ENCODE measurements at regions not wholly inside any gene's neighbourhood (a gene's known extent, or its start where the extent isn't known, plus 50 kb on each side); places are given as distances from the start of the nearest gene placed in this dataset.

- no peak for ATAC-seq
- Mint-ChIP-seq H3K27ac (no peak overlapping the region), H3K4me3 (no peak overlapping the region), H3K4me1 (no peaks in the 10 kb centered on the region), H3K9me3 (peaks cover 18% of the 10 kb centered on the region), H3K36me3 (no peaks in the 10 kb centered on the region)
- DNase-seq (ENCODE audit: low spot score in 2 of 2) = no peak
Measured at GRCh38 chr5:3373391-3373790, 222.2 kb upstream of the IRX1 start.

- H3K4me1 Mint-ChIP-seq = no peaks in the 10 kb centered on the region
- DNase-seq (ENCODE audit: low spot score in 2 of 2) (no peak), ATAC-seq (no peak)
- no peak overlapping the region for H3K4me3 Mint-ChIP-seq
- peaks cover 15% of the 10 kb centered on the region for H3K9me3 Mint-ChIP-seq
- H3K36me3 Mint-ChIP-seq = no peaks in the 10 kb centered on the region
- no peak overlapping the region for H3K27ac Mint-ChIP-seq
Measured at GRCh38 chr5:3372289-3372688, 223.3 kb upstream of the IRX1 start.

DNA sequence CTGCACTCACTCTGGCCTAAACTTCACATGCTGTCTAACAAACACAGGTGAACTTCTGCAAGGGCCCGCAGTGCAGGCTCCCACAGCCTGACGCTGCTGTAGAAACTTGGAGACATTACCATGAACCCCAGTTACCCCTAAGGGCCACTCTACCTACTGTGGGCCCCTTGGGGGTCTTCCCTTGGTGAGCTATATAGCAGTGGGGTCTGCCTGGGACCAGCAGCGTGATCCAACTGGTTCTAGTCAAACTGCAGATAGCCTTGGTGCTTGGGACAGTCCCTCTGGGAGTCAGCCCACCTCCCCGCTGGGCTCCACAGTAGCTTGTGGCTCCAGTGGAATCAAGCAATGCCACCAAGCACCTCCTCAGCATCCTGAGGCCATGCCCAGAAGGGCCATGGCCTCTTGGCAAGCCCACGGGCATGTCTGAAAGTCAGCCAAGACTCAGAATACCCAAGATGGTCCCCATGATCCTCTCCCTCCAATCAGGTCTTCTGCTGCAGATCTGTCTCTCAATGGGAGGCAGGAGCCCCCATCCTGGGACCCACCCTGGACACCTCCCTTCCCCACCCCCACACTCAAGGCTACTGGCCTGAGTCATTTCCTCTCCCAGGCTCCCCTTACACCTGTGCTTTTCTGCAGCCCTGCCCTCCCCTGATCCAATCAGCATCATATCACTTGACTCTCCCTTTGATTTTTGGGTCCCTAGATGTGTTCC lies 230.0 kb upstream of the IRX1 start:
- H3K9me3 Mint-ChIP-seq = peaks cover 22% of the 10 kb centered on the region
- no peaks in the 10 kb centered on the region for H3K36me3 Mint-ChIP-seq
- H3K27ac Mint-ChIP-seq = no peak overlapping the region
- DNase-seq (ENCODE audit: low spot score in 2 of 2) = no peak
- ATAC-seq = no peak
- H3K4me3 Mint-ChIP-seq = no peak overlapping the region
- H3K4me1 Mint-ChIP-seq = no peaks in the 10 kb centered on the region

- no peak for ATAC-seq
- no peaks in the 10 kb centered on the region for H3K4me1 Mint-ChIP-seq
- no peak overlapping the region for H3K27ac Mint-ChIP-seq
- peaks cover 22% of the 10 kb centered on the region for H3K9me3 Mint-ChIP-seq
- no peak for DNase-seq (ENCODE audit: low spot score in 2 of 2)
- H3K4me3 Mint-ChIP-seq = no peak overlapping the region
- no peaks in the 10 kb centered on the region for H3K36me3 Mint-ChIP-seq
Measured at GRCh38 chr5:3364941-3365340, 230.7 kb upstream of the IRX1 start.

DNA sequence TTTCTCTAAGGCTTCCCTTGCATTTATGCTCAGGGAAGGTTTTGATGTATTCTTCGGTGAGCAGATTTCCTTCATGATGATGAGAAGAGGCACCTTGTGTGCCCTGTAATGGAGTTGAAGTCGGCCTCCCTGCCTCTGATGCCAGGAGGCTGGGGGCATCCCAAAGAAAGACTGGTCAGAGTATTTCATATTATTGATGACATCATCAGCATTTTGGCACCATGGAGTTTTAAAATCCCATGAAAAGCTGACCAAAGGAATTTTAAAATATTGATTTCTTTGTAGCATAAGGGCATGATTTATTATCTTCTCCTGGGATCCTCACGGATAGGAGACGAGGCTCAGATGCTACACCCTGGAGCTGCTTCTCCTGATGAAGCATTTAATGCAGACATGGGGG lies 231.2 kb upstream of the IRX1 start:
- Mint-ChIP-seq H3K27ac (no peak overlapping the region), H3K36me3 (no peaks in the 10 kb centered on the region), H3K4me3 (no peak overlapping the region), H3K9me3 (peaks cover 22% of the 10 kb centered on the region), H3K4me1 (no peaks in the 10 kb centered on the region)
- ATAC-seq (no peak), DNase-seq (ENCODE audit: low spot score in 2 of 2) (no peak)

GRCh38 chr5:3362606-3362910 lies 233.1 kb upstream of the IRX1 start:
- Mint-ChIP-seq H3K4me1 (no peaks in the 10 kb centered on the region), H3K36me3 (no peaks in the 10 kb centered on the region), H3K4me3 (no peak overlapping the region), H3K27ac (no peak overlapping the region), H3K9me3 (peaks cover 22% of the 10 kb centered on the region)
- DNase-seq (ENCODE audit: low spot score in 2 of 2) (no peak), ATAC-seq (no peak)

DNA sequence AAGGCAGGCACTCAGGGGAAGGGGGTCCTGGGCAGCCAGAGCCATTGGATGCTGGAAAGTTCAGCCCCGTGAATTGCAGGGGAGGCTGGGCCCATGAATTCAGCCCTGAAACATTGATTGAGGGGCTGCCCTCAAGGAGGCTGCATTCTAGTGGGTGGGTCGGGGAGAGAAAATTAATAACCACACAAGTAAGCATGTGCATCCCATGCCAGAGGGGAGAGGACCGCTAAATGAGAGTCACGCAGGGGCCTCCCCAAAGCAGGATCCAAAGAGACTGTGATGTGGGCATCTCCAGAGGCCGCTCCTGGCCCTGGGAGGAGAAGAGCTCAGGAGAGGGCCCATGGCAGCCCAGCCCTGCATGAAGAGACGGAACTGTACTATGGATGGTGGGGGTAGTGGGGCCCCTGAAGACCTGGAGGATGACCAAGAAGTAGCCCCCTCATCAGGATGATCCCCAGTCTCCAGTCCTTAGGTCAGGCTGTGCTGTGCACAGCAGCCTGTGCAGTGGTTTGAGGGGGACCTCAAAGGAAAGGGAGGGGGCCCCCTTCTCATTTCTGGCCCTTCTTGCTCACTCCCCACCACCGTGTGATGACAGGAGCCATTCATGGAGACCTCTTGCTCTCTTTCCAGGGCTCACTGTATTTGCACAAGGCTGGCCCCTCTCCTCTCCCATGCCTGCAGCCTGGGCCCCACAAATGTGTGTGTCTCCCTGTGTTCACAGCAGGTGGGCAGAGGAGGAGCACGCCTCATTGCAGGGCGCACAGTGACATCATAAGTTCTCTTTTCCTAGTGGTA lies 233.6 kb upstream of the IRX1 start:
- H3K9me3 Mint-ChIP-seq = peaks cover 22% of the 10 kb centered on the region
- no peaks in the 10 kb centered on the region for H3K36me3 Mint-ChIP-seq
- no peak for ATAC-seq
- no peak overlapping the region for H3K27ac Mint-ChIP-seq
- no peaks in the 10 kb centered on the region for H3K4me1 Mint-ChIP-seq
- DNase-seq (ENCODE audit: low spot score in 2 of 2) = no peak
- no peak overlapping the region for H3K4me3 Mint-ChIP-seq

- no peak for ATAC-seq
- H3K9me3 Mint-ChIP-seq = peaks cover 16% of the 10 kb centered on the region
- no peaks in the 10 kb centered on the region for H3K36me3 Mint-ChIP-seq
- H3K27ac Mint-ChIP-seq = no peak overlapping the region
- DNase-seq (ENCODE audit: low spot score in 2 of 2) = no peak
- no peak overlapping the region for H3K4me3 Mint-ChIP-seq
- H3K4me1 Mint-ChIP-seq = no peaks in the 10 kb centered on the region
Measured at GRCh38 chr5:3359642-3360041, 236.0 kb upstream of the IRX1 start.

DNA sequence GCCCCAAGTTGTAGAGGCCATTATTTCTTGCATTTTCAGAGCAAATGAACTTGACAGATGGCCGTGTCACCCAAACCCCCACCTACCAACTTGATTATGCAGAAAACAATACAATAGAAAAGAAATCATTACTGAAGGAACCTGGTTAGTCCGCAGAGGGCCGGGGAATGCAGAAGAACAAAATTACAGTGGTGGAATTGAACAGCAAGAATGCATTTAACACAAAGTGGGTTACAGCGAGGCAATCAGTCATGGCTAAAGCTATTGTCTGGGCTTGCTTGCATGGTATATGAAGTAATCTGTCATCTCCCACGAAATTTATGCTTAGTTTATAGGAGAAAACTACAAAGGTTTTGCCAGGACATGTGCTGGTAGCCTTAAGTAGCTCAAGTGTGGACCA lies 238.3 kb upstream of the IRX1 start:
- H3K36me3 Mint-ChIP-seq = no peaks in the 10 kb centered on the region
- no peak overlapping the region for H3K4me3 Mint-ChIP-seq
- no peak overlapping the region for H3K27ac Mint-ChIP-seq
- DNase-seq (ENCODE audit: low spot score in 2 of 2) (no peak), ATAC-seq (no peak)
- H3K4me1 Mint-ChIP-seq = no peaks in the 10 kb centered on the region
- peaks cover 14% of the 10 kb centered on the region for H3K9me3 Mint-ChIP-seq

DNA sequence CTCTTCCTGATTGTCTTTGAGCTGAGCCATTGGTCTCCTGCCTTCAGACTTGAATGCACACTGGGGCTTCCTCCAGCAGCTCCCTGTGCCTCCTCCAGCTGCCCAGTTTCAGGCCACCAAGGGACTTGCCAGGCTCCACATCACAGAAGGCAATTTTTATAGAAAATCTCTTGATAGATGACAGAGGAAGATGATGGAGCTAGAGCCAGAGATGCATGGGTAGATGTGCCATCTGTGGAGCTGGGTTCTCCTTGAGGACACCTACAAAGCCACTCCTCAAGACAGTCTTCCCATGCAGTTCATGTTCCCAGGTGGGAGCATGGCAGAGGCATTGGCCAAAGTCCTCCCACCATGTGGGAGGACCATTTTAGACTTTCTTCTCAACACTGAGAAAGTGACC lies 239.6 kb upstream of the IRX1 start:
- Mint-ChIP-seq H3K4me3 (no peak overlapping the region), H3K9me3 (peaks cover 13% of the 10 kb centered on the region), H3K36me3 (no peaks in the 10 kb centered on the region), H3K27ac (no peak overlapping the region), H3K4me1 (no peaks in the 10 kb centered on the region)
- no peak for ATAC-seq
- DNase-seq (ENCODE audit: low spot score in 2 of 2) = no peak

DNA sequence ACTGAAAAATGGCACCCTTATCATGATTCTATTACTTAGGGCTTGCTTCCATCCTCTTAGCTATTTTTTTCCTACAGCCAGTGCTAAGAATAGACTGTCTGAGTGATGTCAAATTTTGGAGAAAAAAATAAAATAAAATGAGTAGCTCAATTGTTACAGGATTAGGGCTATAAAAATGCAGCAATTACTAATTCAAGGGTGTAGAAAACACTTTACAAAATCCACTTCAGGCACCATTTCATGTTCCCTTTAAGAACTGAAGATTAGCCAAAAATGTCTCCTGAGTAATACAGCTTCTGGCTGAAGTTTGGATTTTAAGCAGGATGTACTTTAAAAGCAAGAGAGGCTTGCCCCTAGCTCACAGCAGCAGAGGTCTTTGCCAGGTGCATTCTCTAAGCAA lies 240.5 kb upstream of the IRX1 start:
- no peak for DNase-seq (ENCODE audit: low spot score in 2 of 2)
- Mint-ChIP-seq H3K4me1 (no peaks in the 10 kb centered on the region), H3K9me3 (peaks cover 13% of the 10 kb centered on the region), H3K27ac (no peak overlapping the region), H3K36me3 (no peaks in the 10 kb centered on the region), H3K4me3 (no peak overlapping the region)
- no peak for ATAC-seq

GRCh38 chr5:3354606-3355005 lies 241.0 kb upstream of the IRX1 start:
- Mint-ChIP-seq H3K4me1 (no peaks in the 10 kb centered on the region), H3K27ac (no peak overlapping the region), H3K36me3 (no peaks in the 10 kb centered on the region), H3K4me3 (no peak overlapping the region), H3K9me3 (peaks cover 17% of the 10 kb centered on the region)
- DNase-seq (ENCODE audit: low spot score in 2 of 2) (no peak), ATAC-seq (no peak)

DNA sequence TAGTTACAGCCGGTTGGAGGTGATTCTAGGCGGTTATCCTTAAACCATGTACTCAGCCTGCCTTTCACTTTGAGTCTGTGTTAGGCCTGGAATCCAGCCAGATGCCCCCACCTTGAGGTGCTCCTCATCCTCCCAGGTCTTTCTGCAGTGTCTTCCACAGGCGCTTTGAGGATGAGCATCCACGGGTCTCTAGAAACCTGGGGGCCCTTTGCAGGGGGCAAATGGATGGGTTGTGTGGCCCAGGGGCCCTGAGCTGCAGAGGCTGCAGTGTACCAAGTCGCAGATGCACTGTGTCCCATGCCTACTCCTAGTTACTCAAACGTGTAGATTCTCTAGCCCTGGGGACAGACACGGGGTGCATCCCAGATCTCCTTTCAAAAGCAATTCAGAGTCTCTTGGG lies 242.1 kb upstream of the IRX1 start:
- DNase-seq (ENCODE audit: low spot score in 2 of 2) (no peak), ATAC-seq (no peak)
- Mint-ChIP-seq H3K4me3 (no peak overlapping the region), H3K27ac (no peak overlapping the region), H3K36me3 (no peaks in the 10 kb centered on the region), H3K9me3 (peaks cover 17% of the 10 kb centered on the region), H3K4me1 (no peaks in the 10 kb centered on the region)

- H3K36me3 Mint-ChIP-seq = no peaks in the 10 kb centered on the region
- H3K4me1 Mint-ChIP-seq = no peaks in the 10 kb centered on the region
- DNase-seq (ENCODE audit: low spot score in 2 of 2) (no peak), ATAC-seq (no peak)
- no peak overlapping the region for H3K4me3 Mint-ChIP-seq
- no peak overlapping the region for H3K27ac Mint-ChIP-seq
- H3K9me3 Mint-ChIP-seq = peaks cover 17% of the 10 kb centered on the region
Measured at GRCh38 chr5:3352711-3353110, 242.9 kb upstream of the IRX1 start.

DNA sequence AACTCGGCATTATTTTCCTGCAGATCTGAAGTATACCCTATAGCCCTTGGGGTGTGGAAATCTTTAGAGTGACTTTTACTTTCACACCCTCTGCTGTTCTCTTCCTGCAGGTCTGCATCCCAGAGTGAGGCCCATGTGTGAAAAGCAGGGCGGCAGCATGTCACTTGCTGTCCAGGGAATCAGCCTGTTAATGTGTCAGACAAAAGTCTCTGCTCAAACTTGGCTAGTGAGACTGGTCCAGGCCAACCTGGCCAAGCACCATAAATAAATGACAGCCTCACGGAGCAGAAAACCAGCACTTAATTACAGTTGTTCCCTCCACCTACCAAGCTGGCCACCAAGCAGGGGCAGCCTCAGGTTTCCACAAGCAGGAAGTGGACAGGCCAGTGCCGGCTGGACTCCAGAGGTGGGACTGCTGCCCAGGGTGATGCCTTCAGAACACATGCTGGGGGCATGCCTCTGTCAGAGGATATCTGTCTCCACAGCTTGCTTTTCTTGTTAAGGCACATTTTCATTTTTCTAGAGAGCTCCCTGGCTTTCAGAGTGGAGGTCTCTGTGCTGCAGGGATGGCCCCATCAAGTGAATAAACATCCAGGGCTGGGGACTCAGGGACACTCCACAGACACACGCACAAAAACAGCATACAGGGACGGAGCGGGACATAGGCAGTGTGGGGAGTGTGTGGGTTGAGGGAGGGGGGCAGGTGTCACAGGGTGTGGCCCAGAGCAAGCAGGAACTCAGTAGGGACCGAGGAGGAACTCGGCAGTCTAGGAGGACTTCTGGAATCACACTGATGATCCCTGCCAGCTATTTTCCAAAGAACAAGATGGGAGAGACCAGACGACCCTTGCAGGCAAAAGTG lies 243.8 kb upstream of the IRX1 start:
- H3K9me3 Mint-ChIP-seq = peaks cover 15% of the 10 kb centered on the region
- no peak overlapping the region for H3K4me3 Mint-ChIP-seq
- H3K4me1 Mint-ChIP-seq = no peaks in the 10 kb centered on the region
- DNase-seq (ENCODE audit: low spot score in 2 of 2) (no peak), ATAC-seq (no peak)
- H3K36me3 Mint-ChIP-seq = no peaks in the 10 kb centered on the region
- no peak overlapping the region for H3K27ac Mint-ChIP-seq

DNA sequence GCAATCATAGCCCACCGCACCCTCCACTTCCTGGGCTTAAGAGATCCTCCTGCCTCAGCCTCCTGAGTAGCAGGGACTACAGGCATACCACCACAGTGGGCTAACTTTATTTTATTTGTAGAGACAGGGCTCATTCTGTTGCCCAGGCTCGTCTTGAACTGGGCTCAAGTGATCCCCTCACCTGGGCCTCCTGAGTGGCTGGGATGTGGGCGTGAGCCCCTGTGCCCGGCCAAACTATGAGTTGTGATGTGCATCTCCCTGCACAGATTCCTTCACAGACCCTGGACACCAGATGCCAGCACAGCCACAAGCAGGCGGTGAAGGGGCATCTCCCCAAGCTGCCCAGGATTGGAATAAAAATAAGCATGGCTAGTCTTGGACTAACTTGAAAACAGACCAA lies 244.9 kb upstream of the IRX1 start:
- DNase-seq (ENCODE audit: low spot score in 2 of 2) (no peak), ATAC-seq (no peak)
- Mint-ChIP-seq H3K4me3 (no peak overlapping the region), H3K36me3 (no peaks in the 10 kb centered on the region), H3K27ac (no peak overlapping the region), H3K9me3 (peaks cover 15% of the 10 kb centered on the region), H3K4me1 (no peaks in the 10 kb centered on the region)
